T47D (cell line): ENCODE measurements at regions not wholly inside any gene's neighbourhood (a gene's known extent, or its start where the extent isn't known, plus 50 kb on each side); places are given as distances from the start of the nearest gene placed in this dataset.
A peak's percentile ranks its signal among the peaks of the same experiment; 100 is the strongest.

Experiments
- DNase-seq, 2 experiments: peaks; one replicate each; pipeline versions ENCODE4 v3.0.0 to v3.0.0-alpha.2; 2011 to 2012; ENCODE audit warnings: low read depth in 1 of 2, low spot score in 1 of 2
- JUND ChIP-seq: IDR thresholded peaks from 2 replicates; pipeline ENCODE4 v1.6.1; 2012; ENCODE audit warnings: low read depth
- in situ Hi-C: cut with HindIII; loops from 2 replicates; pipeline ENCODE4 v1.10.0; 2016; ENCODE audit warnings: low sequenced_read_pairs, low pct_unique_long_range_greater_than_20kb

GRCh38 chr11:116503216-116504160 is 269.3 kb downstream of the BUD13 start:
- no peak for TF ChIP-seq JUND
- in situ Hi-C loops, result no loop called here
- no peak for DNase-seq

- no peak for DNase-seq
- in situ Hi-C loops, result no loop called here
- TF ChIP-seq JUND, result no peak
These were observed 270.1 kb downstream of the BUD13 start for GRCh38 chr11:116502641-116503061.

GRCh38 chr11:116501728-116502127 is 271.1 kb downstream of the BUD13 start:
- in situ Hi-C loops, result no loop called here
- TF ChIP-seq JUND, result no peak
- no peak for DNase-seq

GRCh38 chr11:116500947-116501602 is 271.7 kb downstream of the BUD13 start:
- TF ChIP-seq JUND, result no peak
- in situ Hi-C loops, result no loop called here

GRCh38 chr11:116500026-116500946 is 272.5 kb downstream of the BUD13 start:
- DNase-seq, result no peak
- no peak for TF ChIP-seq JUND
- in situ Hi-C loops, result no loop called here

More at GRCh38 chr11:116500947-116501602, 271.7 kb downstream of the BUD13 start:
- DNase-seq, result no peak

- in situ Hi-C loops, result no loop called here
- no peak for TF ChIP-seq JUND
- peak; percentile 33 to 81 for DNase-seq
These were observed 273.3 kb downstream of the BUD13 start for GRCh38 chr11:116499396-116500003.

GRCh38 chr11:116498161-116498560 is 274.6 kb downstream of the BUD13 start:
- in situ Hi-C loops, result no loop called here
- DNase-seq, result no peak
- TF ChIP-seq JUND, result no peak

GRCh38 chr11:116492600-116492999 is 280.2 kb downstream of the BUD13 start:
- DNase-seq, result no peak
- in situ Hi-C loops, result no loop called here
- TF ChIP-seq JUND, result no peak

- TF ChIP-seq JUND, result no peak
- in situ Hi-C loops, result no loop called here
- DNase-seq, result no peak
These were observed 283.9 kb downstream of the BUD13 start for GRCh38 chr11:116488836-116489389.

GRCh38 chr11:116485425-116485824 is 287.4 kb downstream of the BUD13 start:
- TF ChIP-seq JUND, result no peak
- DNase-seq, result no peak
- in situ Hi-C loops, result no loop called here

GRCh38 chr11:116482716-116483115 is 290.1 kb downstream of the BUD13 start:
- DNase-seq, result no peak
- no peak for TF ChIP-seq JUND
- in situ Hi-C loops, result no loop called here
